ENCODE measurements at regions not wholly inside any gene's neighbourhood (a gene's known extent, or its start where the extent isn't known, plus 50 kb on each side); places are given as distances from the start of the nearest gene placed in this dataset.
"Not testable (repeated sequence)": the region's sequence is repeated elsewhere in the genome, so short reads cannot be mapped to it uniquely, and the experiment has no call there.

DNA sequence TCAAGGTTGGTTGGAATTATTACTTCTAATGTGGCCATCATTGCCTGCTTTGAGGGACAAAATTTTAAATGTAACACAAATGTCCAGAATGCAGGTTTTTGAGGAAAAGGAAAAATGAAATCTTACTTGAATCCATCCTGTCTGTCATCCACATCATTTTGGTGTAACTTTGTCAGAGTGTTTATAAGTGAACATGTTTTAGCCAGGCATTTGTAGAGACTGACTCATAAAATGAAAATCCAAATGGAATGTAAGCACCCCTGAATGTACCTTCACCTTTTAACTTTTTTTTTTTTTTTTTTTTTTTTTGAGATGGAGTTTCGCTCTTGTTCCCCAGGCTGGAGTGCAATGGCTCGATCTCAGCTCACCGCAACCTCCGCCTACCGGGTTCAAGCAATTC is 141.8 kb upstream of the BNIP2 start:
- no peak for DNase-seq (ENCODE audit: low read depth)

DNA sequence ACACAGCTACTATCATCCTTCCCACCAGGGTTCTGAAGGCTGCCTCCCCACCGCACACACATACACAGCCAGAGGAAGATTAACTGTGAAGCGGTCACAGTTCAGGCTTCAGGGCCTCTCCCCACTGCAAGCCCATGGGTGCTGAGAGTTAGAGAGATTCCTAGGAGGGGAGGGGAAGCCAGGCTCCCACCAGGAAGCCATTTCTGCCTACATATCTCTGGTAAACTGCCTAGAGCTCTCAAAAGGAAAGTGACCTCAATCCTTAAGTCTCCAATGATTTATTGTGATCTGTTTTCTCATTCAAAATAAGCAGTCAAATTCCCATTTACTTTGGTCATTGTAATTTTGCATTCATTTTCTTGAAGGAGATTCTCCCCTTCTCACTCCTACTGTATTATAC is 141.0 kb upstream of the BNIP2 start:
- no peak for DNase-seq (ENCODE audit: low read depth)

DNA sequence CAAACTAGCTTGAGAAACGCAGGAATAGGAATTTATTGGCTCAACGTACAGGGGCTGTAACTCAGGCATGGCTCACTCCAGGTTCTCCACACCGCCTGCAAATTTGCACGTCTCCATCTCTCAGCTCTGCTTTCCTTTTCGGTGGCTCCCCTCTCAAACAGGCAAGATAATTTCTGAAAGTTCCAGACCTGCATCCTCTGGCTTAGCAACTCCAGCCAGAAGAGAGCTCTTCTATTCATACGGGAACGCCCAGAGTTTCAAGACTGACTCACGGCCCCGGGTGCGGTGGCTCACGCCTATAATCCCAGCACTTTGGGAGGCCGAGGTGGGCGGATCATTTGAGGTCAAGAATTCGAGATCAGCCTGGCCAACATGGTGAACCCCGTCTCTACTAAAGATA is 139.7 kb upstream of the BNIP2 start:
- no peak for DNase-seq (ENCODE audit: low read depth)

DNA sequence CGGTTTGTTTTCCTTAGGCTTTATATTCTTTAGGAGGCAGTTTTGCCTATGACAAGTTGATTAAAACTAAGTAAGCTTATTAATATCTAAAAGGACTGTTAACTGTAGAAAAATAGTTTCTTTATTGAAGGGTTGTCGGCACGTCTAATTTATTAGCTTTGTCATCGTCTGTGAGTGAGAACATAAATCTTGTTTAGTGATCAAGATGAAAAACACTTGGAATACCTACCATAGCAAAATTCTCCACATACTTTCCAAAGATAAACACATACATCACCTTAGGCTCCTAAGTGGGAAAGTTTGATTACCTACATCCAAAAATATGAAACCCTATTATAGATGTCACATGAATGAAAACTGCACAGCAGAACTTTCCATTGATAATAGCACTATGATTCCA is 139.1 kb upstream of the BNIP2 start:
- DNase-seq (ENCODE audit: low read depth), result no peak

DNA sequence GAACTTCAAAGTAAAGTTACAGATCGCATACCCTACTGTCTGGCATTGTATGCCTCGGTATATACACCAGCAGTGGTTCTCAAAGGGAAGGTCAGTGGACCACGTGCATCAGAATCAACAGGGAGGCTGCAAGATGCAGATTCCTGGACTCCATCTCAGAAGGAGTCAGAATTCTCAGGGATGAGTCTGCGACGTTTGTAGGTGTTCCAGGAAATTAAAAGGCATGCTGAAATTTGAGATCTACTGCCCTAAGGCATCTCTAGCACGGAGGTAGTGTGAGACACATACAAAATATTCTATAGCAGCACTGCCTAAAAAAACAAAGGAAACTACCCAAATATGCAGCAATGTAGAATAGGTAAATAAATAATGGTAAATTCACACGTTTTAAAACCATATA is 136.8 kb upstream of the BNIP2 start:
- no peak for DNase-seq (ENCODE audit: low read depth)

DNA sequence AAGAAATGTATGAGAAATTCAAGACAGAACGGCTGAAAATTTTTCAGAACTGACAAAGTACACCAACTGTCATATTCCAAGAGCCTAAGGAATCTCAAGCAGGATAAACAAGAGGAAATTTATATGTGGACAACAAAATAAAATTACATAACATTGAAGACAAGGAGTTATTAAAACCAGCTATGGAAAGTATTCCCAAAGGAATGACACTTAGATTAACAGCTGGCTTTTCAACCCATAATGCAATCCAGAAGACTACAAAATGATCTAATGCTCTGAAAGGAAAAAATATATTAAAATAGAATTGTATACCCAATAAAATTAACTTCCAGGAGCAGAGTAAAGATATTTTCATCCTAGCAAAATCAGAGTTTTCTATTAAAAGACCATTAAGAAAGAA is 132.2 kb upstream of the BNIP2 start:
- no peak for DNase-seq (ENCODE audit: low read depth)

DNA sequence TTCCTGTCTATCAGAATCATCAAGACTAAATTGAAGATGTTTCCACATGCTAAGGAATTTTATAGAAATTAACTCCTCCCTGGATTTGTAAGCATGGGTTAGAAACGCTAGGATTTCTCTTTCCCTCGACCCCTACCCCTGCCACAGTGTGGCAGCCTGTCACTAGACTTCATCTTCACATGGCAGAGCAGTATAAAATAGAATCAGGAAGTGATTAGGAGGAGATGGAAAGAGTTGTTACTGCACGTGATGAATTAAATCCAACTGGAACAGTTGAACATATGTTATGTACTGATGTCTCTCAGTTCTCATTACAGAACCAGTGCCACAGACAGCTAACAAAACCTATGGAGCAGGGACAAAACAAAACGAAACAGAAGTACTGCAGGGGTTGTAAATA is 130.0 kb upstream of the BNIP2 start:
- no peak for DNase-seq (ENCODE audit: low read depth)

DNA sequence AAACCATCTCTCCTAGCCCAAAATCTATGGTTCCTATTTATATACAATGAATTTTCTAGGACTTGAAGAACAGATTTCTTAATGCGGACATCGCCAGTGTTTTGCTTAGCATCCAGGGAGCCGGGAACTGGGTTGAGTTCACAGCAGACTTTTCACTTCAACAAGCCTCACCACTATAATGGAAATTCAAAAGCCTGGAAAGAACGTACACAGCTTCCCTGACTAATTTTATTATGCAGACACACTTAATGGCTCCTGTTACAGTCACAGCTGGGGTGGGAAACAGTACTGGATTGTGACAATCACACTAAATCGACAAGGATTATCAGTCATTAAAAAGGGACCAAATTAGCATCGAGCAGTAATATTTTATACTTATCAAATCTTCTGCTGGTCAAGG is 129.2 kb upstream of the BNIP2 start:
- DNase-seq (ENCODE audit: low read depth), result no peak

DNA sequence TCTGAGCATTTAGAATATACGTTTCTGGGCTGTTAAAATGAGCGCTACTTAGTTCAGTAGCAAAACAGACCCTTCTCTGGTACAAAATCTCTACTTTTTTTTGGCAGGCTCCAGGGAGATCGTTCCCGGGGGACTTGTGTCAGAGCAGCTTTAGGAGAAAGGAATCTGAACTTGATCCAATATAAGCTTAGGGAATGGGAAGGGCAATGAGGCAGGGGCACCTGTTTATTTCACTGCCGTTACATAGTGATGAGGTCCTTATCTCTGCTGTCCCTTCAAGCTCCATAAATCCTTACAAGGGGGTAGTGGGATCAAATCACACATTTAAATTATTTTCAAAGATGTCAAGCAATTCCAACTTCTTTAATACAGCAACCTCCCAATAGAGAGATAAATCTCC is 128.7 kb upstream of the BNIP2 start:
- DNase-seq (ENCODE audit: low read depth), result no peak

DNA sequence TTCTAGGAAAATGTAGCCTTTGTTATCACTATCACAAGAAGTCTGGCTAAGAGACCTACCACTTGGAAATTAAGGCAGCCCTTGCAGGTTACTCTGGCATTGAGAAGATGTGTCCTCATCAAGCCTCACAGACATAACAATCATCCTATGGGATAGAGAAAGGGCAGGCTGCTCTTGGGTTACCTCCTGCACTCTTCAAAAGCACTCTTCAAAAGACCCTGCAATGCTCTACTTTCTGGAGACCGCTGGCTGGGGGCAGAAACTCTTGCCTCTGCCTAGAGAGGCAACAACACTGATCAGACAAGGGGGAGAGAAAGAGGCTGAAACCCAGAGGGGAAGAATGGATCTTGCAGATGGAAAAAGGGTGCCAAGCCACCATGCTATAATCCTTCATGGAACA is 127.9 kb upstream of the BNIP2 start:
- DNase-seq (ENCODE audit: low read depth), result no peak

DNA sequence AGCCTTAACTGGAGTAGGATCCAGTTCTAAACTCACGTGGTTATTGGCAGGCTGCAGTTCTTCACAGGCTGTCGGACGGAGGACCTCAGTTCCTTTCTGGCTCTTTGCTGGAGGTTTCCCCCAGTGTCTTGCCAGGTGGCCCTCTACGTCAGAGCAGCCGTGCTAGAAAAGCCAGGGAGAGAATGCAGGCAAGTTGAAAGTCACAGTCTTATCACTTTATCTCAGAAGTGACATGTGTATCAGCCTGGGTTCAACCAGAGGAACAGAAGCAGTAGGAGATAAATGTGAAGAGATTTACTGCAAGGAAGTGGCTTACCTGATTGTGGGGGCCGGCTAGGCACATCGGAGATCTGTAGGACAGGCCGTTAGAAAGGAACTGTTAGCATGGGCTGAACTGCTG is 125.3 kb upstream of the BNIP2 start:
- no peak for DNase-seq (ENCODE audit: low read depth)

DNA sequence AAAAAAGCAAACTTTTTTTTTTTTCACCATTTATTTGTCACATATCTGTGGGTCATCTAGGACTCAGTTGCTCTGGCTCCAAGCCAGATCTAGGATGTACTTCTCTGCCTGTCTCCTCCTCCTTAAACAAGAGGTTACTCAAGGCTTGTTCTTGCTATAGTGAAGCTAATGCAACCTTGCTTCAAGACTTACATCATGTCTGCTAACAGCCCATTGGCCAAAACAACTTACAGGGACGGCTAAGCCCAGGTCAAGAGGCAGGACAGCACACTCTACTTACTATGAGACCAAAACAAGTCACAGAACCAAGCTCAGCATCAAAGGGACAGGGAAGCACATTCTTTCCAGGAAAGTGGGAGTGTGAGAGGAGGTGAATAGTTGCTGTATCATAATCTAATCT is 123.8 kb upstream of the BNIP2 start:
- DNase-seq (ENCODE audit: low read depth), result no peak

DNA sequence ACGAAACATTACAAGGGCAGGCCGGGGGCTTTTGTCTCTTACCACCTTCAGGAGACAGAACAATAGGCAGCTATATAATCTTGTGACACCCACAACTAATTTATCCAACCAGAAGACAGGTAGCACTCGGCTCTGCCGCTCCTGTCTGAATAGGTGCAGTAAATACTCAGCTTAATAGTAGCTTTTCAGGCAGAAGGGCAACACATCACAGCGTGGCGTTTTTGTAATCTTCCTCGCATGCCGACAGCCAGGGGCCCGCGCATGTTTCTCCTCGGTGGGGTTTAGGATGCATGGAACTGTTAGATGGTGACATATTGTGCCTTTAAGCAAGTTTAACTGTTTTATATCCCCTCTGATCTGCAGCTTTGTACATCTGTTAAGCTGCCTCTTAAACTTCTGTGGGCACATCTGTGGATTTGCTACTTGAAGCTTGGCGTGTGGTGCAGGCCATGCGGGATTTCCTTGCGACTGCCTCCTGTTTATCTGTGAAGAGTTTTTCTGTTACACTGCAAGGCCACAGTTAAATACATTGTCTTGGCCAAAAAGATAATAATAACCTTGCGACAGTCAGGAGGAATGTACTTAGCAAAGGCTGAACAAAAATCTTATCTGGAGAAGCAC is 123.2 kb upstream of the BNIP2 start:
- DNase-seq (ENCODE audit: low read depth), result no peak

DNA sequence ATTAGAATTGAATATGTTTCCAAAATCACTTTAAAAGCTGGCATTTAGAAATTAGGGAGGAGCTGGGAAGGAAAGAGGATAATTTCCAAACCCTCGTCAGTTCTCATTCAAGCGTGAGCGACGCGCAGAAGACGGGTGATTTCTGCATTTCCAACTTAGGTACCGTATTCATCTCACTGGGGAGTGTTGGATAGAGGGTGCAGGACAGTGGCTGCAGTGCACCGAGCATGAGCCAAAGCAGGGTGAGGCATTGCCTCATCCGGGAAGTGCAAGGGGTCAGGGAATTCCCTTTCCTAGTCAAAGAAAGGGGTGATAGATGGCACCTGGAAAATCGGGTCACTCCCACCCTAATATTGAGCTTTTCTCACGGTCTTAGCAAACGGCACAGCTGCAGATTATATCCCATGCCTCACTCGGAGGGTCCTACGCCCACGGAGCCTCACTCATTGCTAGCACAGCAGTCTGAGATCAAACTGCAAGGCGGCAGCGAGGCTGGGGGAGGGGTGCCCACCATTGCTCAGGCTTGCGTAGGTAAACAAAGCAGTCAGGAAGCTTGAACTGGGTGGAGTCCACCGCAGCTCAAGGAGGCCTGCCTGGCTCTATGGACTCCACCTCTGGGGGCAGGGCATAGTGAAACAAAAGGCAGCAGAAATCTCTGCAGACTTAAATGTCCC is 114.3 kb upstream of the BNIP2 start:
- peak; percentile 46 for DNase-seq (ENCODE audit: low read depth)

DNA sequence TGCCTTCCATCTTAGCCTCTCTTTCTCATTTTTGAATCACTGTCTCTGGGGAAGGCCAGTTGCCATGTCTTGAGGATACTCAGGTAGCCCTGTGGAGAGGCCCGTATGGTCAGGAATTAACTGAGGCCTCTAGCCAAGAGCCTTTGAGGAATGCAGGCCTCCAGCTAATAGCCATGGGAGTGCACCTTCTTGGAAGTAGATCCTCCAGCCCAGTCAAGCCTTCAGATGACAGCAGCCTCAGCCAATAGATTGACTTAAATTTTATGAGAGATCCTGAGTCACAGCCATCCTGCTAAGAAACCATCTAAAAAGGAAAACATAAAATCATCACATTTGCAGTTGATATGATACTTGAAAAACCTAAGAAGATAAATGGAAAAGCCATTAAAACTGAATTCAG is 112.5 kb upstream of the BNIP2 start:
- no peak for DNase-seq (ENCODE audit: low read depth)

DNA sequence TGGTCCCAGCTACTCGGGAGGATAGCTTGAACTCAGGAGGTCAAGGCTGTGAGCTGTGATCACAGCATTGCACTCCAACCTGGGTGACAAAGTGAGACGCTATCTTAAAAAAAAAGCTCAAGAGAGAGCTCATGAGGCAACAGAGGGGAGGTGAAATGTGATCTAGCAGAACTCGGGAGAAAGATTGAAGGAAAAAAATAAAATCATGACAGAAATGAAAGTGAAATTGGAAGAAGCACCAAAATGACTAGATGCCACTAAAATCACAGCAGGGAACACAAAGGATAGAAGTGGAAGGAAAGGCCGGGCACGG is 109.4 kb upstream of the BNIP2 start:
- no peak for DNase-seq (ENCODE audit: low read depth)

DNA sequence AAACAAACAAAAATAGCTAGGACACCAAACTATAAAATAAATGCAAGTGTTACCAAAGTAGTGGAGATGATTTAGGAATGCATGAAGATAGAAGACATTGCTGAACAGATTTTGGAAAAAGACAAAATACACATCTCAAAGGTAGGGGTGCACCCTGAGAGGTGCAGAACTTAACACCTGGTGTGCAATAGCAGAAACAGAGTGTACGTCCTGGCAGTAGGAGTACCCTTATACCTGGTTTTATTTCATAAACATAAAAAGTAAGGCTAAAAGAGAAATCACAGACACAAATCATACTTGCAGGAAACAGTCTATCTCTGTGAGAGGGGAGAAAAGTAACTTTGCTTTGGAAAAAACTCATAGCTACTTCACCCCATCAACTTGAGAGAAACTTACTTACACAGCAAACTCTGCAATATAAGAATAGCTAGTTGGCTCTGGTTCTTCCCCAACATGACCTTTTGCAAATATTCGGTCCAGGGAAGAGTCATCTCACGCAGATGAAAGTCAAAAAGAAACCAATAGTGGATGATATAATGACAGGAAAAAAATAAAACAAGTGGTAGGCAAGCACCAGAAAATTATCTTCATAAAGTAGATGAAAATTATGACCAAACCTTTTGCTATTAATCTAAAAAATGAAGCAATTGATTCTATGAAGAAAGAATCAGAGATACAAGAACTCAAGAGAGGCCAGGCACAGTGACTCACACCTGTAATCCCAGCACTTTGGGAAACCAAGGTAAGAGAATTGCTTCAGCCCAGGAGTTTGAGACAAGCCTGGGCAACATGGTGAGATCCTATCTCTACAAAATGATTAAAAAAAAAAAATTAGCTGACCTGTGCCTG is 108.9 kb upstream of the BNIP2 start:
- DNase-seq (ENCODE audit: low read depth), result no peak

DNA sequence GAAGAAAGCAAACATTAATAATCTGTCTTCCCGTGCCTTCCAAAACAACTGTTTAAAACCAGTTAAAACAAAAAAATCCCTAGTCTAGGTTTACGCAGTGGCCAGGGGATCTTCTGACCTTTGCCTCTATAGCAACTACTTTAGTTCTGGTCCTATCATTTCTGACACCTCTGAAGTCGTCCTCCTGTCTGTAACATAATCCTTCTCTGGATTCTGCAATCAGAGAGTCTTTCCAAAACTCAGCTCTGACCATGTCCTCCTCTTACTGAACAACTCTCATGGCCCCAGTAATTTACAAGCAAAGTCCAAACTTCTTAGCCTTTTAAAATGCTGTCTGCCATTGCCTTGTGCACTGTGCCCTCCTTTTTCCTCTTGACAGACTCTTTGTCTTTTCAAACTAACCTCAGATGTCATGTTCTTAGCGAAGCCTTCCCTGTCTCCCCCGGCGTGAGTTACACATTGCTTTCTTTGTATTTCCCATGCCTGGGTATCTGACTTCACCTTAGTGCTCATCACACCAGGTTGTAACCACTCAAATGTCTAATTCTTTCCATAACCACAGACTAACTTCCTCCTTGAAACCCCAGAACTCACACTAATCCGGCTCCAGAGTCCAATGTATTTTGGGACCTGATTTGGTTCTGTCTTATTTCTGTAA is 105.2 kb upstream of the BNIP2 start:
- no peak for DNase-seq (ENCODE audit: low read depth)

DNA sequence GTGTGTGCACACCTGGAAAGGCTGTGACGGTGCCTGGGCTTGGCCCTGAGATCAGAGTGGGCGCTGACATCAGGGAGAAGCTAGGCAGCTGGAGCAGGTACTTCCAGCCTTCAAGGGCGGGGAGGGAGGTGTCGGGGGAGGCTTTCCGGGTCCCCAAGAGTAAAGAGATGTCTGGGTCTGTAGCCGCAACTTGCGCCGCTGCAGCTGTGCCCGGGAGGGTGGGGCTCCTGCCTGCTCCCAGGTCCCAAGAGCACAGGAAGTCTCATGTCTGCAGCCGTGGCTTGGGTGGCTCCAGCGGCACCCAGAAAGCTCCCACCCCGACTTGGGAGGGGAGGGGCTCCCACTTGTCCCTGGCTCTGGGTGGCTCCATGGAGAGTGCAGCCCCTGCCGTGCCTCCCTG is 103.2 kb upstream of the BNIP2 start:
- no peak for DNase-seq (ENCODE audit: low read depth)

DNA sequence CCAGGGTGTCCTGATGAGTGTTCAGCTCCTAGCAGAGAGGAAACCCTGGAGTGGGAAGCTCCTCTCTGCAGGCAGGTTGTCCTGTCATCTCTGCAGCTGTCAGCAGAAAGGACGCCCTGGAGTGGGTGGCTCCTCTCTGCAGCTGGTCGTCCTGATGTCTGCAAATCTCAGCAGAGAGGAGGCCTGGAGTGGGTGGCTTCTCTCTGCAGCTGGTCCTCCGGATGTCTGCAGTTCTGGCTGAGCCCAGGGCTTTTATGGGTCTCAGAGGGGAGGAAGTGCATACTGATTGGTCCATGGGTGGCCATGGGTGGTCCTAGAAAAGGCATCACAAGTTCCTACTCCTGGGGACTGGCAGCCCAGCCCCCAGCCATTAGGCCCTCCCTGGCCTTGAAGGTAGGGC is 102.6 kb upstream of the BNIP2 start:
- no peak for DNase-seq (ENCODE audit: low read depth)

DNA sequence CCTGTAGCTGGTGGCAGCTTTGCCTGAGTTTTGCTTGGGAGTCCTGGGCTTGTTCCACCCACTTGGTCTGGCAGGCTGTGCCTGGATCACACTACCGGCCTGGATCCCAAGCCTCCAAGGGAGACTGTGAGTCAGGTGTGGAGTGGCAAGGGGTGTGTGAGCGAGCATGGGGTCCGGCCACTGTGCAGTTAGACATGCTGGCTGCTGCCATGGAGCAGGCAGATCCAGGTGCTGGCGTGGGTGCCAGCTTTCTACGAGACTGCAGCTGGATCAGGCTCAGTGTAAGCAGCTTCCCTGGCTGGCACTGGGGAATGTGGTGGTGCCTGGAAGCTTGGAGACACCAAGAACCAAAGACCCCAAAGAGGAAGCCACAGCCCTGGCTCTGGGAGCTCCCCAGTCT is 102.0 kb upstream of the BNIP2 start:
- no peak for DNase-seq (ENCODE audit: low read depth)

DNA sequence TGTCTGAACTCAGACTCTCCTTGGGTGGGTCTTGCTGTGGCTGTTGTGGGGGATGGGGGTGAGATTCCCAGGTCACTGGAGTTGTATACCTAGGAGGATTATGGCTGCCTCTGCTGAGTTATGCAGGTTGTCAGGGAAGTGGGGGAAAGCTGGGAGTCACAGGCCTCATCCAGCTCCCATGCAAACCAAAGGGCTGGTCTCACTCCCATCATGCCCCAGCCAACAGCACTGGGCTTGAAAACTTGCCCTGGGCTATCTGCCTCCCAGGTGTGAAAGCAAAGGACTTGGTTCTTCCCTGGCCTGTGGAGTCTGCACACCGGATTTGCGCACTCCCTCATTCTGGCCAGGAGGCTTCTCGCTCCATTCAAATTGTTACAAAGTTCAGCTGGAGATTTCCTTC is 97.3 kb upstream of the BNIP2 start:
- not testable (repeated sequence) for DNase-seq (ENCODE audit: low read depth)

DNA sequence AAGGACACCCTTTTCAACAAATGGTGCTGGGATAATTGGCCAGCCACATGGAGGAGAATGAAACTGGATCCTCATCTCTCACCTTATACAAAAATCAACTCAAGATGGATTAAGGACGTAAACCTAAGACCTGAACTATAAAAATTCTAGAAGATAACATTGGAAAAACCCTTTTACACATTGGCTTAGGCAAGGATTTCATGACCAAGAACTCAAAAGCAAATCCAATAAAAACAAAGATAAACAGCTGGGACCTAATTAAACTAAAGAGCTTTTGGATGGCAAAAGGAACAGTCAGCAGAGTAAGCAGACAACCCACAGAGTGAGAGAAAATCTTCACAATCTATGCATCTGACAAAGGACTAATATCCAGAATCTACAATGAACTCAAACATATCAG is 96.9 kb upstream of the BNIP2 start:
- DNase-seq (ENCODE audit: low read depth), result not testable (repeated sequence)

All from stimulated activated CD8-positive, alpha-beta memory T cell treated with anti-CD3 and anti-CD28 coated beads, Interleukin-15, amount 100 ng/mL, for 1 hour (primary cell).